Right lobe of liver (tissue), 6 donors: ENCODE measurements at regions not wholly inside any gene's neighbourhood (a gene's known extent, or its start where the extent isn't known, plus 50 kb on each side); places are given as distances from the start of the nearest gene placed in this dataset.
"Not testable (repeated sequence)": the region's sequence is repeated elsewhere in the genome, so short reads cannot be mapped to it uniquely, and the experiment has no call there.

Experiments
- ATAC-seq, 4 donors: fragments of 200-7000 bp; cut with Tn5 transposase; one replicate each; pipeline ENCODE4 v1.9.1; 2020; ENCODE audit warnings: mild to moderate bottlenecking in 4 of 4, moderate library complexity in 4 of 4
- DNase-seq, 3 donors: peaks; one replicate each; pipeline ENCODE4 v3.0.0-alpha.2; 2020
- H3K27ac ChIP-seq, 3 donors: fragments of 200-600 bp; one replicate each; pipeline ENCODE4 v1.8.0; 2022
- H3K27me3 ChIP-seq, 2 donors: fragments of 200-600 bp; one replicate each; pipeline ENCODE4 v1.8.0; 2022
- H3K36me3 ChIP-seq, 4 donors: fragments of 200-600 bp; sonication (generic) in 1 of 4; one replicate each; pipeline versions ENCODE4 v1.5.1 to v1.8.0; 2017 to 2022; ENCODE audit warnings: control low read depth in 1 of 4
- H3K4me1 ChIP-seq, 4 donors: fragments of 200-600 bp; sonication (generic) in 1 of 4; one replicate each; pipeline versions ENCODE4 v1.5.1 to v1.8.0; 2017 to 2022; ENCODE audit warnings: control low read depth in 1 of 4
- H3K4me3 ChIP-seq, 3 donors: fragments of 200-600 bp; one replicate each; pipeline ENCODE4 v1.8.0; 2022
- H3K9me3 ChIP-seq, 4 donors: fragments of 200-600 bp; sonication (generic) in 1 of 4; one replicate each; pipeline versions ENCODE4 v1.5.1 to v1.8.0; 2017 to 2022; ENCODE audit warnings: control low read depth in 1 of 4
- POLR2A ChIP-seq: fragments of 450-650 bp; IDR thresholded peaks from one replicate; pipeline ENCODE4 v1.6.1; 2017; ENCODE audit warnings: antibody characterized with exemption, mild to moderate bottlenecking
- WGBS: methylation state at CpG from one replicate; pipeline ENCODE4 v1.1.6; 2018; ENCODE audit warnings: low coverage, low lambda C conversion rate; ENCODE audit not compliant: insufficient coverage; ENCODE audit errors: missing lambda C conversion rate; 5-methylcytosine and 5-hydroxymethylcytosine counted together
- intact Hi-C, 2 donors: fragments of 100-400 bp; cut with DNase I; formaldehyde crosslinking; loops; one replicate each; pipeline versions ENCODE4 v1.11.2 to v1.14.1; 2022
- TF ChIP-seq, protein P1 (sequence below), 4 donors: fragments of 200-600 bp in 3 of 4; fragments of 450-650 bp in 1 of 4; IDR thresholded peaks; one replicate each; pipeline versions ENCODE4 v1.5.1 to v1.8.0; 2016 to 2022; ENCODE audit warnings: antibody characterized with exemption in 4 of 4, mild to moderate bottlenecking in 2 of 4
- donor health status: DM: no; HTN: yes; CAD: no.
- donor health status: DM: no; HTN: no; CAD: no.
- donor health status: DM: no; HTN: no; CAD: no.
- donor health status: DM: no; HTN: yes; CAD: no.
- donor health status: DM: no; HTN: yes; CAD: no.

DNA sequence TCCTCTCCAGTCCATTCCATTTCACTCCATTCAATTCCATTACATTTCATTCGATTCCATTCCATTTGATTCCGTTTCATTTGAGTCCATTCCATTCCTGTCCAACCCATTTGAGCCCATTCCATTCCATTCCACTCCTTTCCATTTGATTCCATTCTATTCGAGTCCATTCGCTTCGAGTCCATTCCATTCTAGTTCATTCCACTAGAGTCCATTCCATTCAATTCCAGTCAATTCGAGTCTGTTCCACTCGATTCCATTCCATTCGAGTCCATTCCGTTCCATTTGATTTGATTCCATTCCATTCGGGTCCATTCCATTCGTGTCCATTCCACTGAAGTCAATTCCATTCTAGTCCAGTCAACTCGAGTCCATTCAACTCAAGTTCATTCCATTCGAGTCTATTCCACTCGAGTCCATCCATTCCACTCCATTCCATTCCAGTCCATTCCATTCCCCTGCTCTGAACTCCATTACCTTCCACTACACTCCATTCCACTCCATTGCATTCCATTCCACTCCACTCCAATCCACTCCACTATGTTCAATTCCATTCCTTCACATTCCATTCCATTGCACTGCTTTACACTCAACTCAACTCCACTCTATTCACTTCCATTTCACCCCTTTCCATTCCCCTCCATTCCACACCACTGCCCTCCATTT, 2569.4 kb upstream of the TPTE start:
- no peak overlapping the region for H3K27ac ChIP-seq
- intact Hi-C loops: no loop called here
- no peaks in the 10 kb centered on the region for H3K36me3 ChIP-seq
- ATAC-seq (no peak), DNase-seq (no peak)
- 42% methylated on average over 14 of the region's 14 CpGs for WGBS
- H3K4me3 ChIP-seq: no peak overlapping the region
- TF ChIP-seq, protein P1, sequence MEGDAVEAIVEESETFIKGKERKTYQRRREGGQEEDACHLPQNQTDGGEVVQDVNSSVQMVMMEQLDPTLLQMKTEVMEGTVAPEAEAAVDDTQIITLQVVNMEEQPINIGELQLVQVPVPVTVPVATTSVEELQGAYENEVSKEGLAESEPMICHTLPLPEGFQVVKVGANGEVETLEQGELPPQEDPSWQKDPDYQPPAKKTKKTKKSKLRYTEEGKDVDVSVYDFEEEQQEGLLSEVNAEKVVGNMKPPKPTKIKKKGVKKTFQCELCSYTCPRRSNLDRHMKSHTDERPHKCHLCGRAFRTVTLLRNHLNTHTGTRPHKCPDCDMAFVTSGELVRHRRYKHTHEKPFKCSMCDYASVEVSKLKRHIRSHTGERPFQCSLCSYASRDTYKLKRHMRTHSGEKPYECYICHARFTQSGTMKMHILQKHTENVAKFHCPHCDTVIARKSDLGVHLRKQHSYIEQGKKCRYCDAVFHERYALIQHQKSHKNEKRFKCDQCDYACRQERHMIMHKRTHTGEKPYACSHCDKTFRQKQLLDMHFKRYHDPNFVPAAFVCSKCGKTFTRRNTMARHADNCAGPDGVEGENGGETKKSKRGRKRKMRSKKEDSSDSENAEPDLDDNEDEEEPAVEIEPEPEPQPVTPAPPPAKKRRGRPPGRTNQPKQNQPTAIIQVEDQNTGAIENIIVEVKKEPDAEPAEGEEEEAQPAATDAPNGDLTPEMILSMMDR (IDR thresholded peaks at IDR 0.05): no peak
- no peak for TF ChIP-seq POLR2A
- no peaks in the 10 kb centered on the region for H3K27me3 ChIP-seq
- H3K9me3 ChIP-seq: peaks cover 4 to 73% (median 4%) of the 10 kb centered on the region in 4 donors
- no peaks in the 10 kb centered on the region for H3K4me1 ChIP-seq

DNA sequence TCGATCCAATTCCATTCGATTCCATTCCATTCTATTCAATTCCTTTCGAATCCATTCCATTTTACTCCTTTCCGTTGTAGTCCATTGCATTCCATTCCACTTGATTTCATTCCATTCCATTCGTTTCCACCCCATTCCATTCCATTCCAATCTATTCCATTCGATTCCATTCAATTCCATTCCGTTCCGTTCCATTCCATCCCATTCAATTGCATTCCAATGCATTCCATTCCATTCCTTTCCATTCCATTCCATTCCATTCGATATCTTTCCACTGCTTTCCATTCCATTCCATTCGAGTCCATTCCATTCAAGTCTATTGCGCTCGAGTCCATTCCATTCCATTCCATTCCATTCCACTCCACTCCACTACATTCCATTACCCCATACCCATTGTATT, 2568.7 kb upstream of the TPTE start:
- WGBS: 46% methylated on average over 12 of the region's 12 CpGs
- no peak overlapping the region for H3K4me3 ChIP-seq
- TF ChIP-seq, protein P1 (IDR thresholded peaks at IDR 0.05): no peak
- no peak for TF ChIP-seq POLR2A
- no peak for DNase-seq
- H3K36me3 ChIP-seq: no peaks in the 10 kb centered on the region
- no peaks in the 10 kb centered on the region for H3K4me1 ChIP-seq
- intact Hi-C loops: no loop called here
- no peak for ATAC-seq
- peaks cover 4 to 70% (median 4%) of the 10 kb centered on the region in 4 donors for H3K9me3 ChIP-seq
- no peaks in the 10 kb centered on the region for H3K27me3 ChIP-seq
- no peak overlapping the region for H3K27ac ChIP-seq

DNA sequence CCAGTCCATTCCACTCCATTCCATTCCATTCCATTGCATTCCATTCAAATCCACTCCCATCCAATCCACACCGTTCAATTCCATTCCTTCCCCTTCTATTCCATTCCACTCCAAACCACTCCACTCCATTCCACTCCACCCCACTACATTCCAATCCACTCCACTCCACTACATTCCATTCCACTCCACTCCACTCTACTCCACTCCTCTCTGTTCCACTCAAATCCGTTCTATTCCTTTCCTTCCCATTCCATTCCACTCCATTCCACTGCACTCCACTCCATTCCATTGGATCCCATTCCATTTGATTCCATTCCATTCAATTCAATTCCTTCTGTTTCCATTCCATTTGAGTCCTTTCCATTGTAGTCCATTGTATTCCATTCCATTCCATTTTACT, 2568.3 kb upstream of the TPTE start:
- intact Hi-C loops: no loop called here
- no peak overlapping the region for H3K27ac ChIP-seq
- H3K9me3 ChIP-seq: peaks cover 4 to 70% (median 4%) of the 10 kb centered on the region in 4 donors
- no peaks in the 10 kb centered on the region for H3K4me1 ChIP-seq
- no peaks in the 10 kb centered on the region for H3K27me3 ChIP-seq
- ATAC-seq (peak in 1 of 4 donors; percentile 4), DNase-seq (no peak)
- H3K4me3 ChIP-seq: no peak overlapping the region
- TF ChIP-seq, protein P1 (IDR thresholded peaks at IDR 0.05): no peak
- no peak for TF ChIP-seq POLR2A
- no peaks in the 10 kb centered on the region for H3K36me3 ChIP-seq
- 37% methylated on average over 2 of the region's 2 CpGs for WGBS

DNA sequence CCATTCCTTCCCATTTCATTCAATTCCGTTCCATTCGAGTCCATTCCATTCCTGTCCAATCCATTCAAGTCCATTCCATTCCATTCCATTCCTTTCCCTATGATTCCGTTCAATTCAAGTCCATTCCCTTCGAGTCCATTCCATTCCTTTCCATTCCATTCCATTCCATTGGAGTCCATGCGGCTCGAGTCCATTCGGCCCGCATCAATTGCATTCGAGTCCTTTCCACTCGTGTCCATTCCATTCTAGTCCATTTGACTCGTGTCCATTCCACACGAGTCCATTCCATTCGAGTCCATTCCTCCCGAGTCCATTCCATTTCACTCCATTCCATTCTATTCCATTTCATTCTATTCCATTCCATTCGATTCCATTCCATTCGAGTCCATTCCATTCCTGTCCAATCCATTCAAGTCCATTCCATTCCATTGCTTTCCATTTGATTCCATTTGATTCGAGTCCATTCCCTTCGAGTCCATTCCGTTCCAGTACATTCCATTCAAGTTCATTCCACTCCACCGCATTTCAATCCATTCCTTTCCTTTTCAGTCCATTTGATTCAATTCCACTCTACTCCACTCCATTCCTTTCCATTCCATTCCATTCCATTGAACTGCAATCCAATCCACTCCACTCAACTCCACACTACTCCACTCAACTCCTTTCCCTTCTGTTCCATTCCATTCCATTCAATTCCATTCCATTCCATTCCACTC, 2565.9 kb upstream of the TPTE start:
- H3K27me3 ChIP-seq, H3K36me3 ChIP-seq, DNase-seq, intact Hi-C loops, H3K4me1 ChIP-seq, H3K27ac ChIP-seq, ATAC-seq, H3K4me3 ChIP-seq: not testable (repeated sequence)
- peaks cover 4 to 55% (median 4%) of the 10 kb centered on the region in 4 donors for H3K9me3 ChIP-seq
- WGBS: 58% methylated on average over 20 of the region's 20 CpGs

DNA sequence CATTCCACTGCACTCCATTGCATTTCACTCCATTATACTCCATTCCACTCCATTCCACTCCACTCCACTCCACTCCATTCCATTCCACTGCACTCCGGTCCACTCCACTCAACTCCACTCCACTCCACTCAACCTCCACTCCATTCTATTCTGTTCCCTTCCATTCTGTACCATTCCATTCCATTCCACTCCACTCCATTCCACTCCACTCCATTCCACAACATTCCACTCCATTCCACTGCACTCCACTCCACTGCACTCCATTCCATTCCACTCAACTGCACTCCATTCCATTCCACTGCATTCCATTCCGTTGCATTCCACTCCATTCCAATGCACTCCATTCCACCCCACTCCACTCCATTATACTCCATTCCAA, 2565.3 kb upstream of the TPTE start:
- H3K36me3 ChIP-seq, DNase-seq, intact Hi-C loops, H3K4me3 ChIP-seq, H3K4me1 ChIP-seq, H3K27me3 ChIP-seq, H3K27ac ChIP-seq: not testable (repeated sequence)
- ATAC-seq: peak in 2 of 4 donors; percentile 17 to 40
- peaks cover 4 to 50% (median 4%) of the 10 kb centered on the region in 4 donors for H3K9me3 ChIP-seq
- 31% methylated on average over 2 of the region's 2 CpGs for WGBS

DNA sequence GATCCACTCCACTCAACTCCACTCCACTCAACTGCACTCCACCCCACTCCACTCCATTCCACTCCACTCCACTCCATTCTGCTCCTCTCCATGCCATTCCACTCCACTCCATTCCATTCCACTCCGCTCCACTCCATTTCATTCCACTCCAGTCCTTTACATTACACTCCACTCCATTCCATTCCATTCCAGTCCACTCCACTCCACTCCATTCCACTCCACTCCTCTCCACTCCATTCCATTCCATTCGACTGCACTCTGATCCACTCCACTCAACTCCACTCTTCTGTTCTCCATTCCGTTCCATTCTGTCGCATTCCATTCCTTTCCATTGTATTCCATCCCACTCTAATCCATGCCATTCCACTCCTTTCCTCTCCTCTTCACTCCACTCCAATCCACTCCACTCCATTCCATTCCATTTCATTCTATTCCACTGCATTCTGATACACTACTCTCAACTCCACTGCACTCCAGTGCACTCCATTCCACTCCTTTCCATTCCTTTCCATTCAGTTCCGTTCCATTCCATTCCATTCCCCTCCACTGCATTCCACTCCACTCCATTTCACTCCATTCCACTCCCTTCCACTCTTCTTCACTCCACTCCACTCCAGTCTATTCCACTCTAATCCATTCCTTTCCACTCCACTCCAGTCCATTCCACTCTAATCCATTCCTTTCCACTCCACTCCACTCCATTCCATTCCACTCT, 2564.2 kb upstream of the TPTE start:
- H3K27me3 ChIP-seq, H3K4me1 ChIP-seq, intact Hi-C loops, DNase-seq, H3K4me3 ChIP-seq, H3K36me3 ChIP-seq, H3K27ac ChIP-seq: not testable (repeated sequence)
- peaks cover under 1 to 44% (median 4%) of the 10 kb centered on the region in 4 donors for H3K9me3 ChIP-seq
- WGBS: 40% methylated on average over 5 of the region's 5 CpGs
- ATAC-seq: peak in 2 of 4 donors; percentile 27 to 45
